ENCODE measurements at regions not wholly inside any gene's neighbourhood (a gene's known extent, or its start where the extent isn't known, plus 50 kb on each side); places are given as distances from the start of the nearest gene placed in this dataset.
"Not testable (repeated sequence)": the region's sequence is repeated elsewhere in the genome, so short reads cannot be mapped to it uniquely, and the experiment has no call there.

GRCh38 chr16:24624102-24624501, 84.7 kb downstream of the RBBP6 start:
- no peak for DNase-seq (ENCODE audit: low spot score)

GRCh38 chr16:24626256-24626655, 86.9 kb downstream of the RBBP6 start:
- DNase-seq (ENCODE audit: low spot score): no peak

GRCh38 chr16:24634919-24635318, 94.5 kb upstream of the TNRC6A start:
- no peak for DNase-seq (ENCODE audit: low spot score)

GRCh38 chr16:24635900-24636610, 93.4 kb upstream of the TNRC6A start:
- peak; percentile 93 for DNase-seq (ENCODE audit: low spot score)

- DNase-seq (ENCODE audit: low spot score): no peak
Measured at GRCh38 chr16:24639769-24640168, 89.7 kb upstream of the TNRC6A start.

- DNase-seq (ENCODE audit: low spot score): no peak
Measured at GRCh38 chr16:24643489-24643888, 86.0 kb upstream of the TNRC6A start.

- DNase-seq (ENCODE audit: low spot score): peak; percentile 42
Measured at GRCh38 chr16:24645739-24646645, 83.5 kb upstream of the TNRC6A start.

GRCh38 chr16:24646646-24646995, 82.8 kb upstream of the TNRC6A start:
- no peak for DNase-seq (ENCODE audit: low spot score)

GRCh38 chr16:24652209-24652712, 77.2 kb upstream of the TNRC6A start:
- DNase-seq (ENCODE audit: low spot score): no peak

GRCh38 chr16:24652803-24653202, 76.6 kb upstream of the TNRC6A start:
- no peak for DNase-seq (ENCODE audit: low spot score)

GRCh38 chr16:24653725-24654124, 75.7 kb upstream of the TNRC6A start:
- DNase-seq (ENCODE audit: low spot score): no peak

- not testable (repeated sequence) for DNase-seq (ENCODE audit: low spot score)
Measured at GRCh38 chr16:24665942-24666341, 63.5 kb upstream of the TNRC6A start.

- DNase-seq (ENCODE audit: low spot score): no peak
Measured at GRCh38 chr16:24667244-24667764, 62.1 kb upstream of the TNRC6A start.

- DNase-seq (ENCODE audit: low spot score): no peak
Measured at GRCh38 chr16:24668481-24669061, 60.9 kb upstream of the TNRC6A start.

GRCh38 chr16:24670623-24671454, 58.6 kb upstream of the TNRC6A start:
- no peak for DNase-seq (ENCODE audit: low spot score)

GRCh38 chr16:24671455-24671954, 57.9 kb upstream of the TNRC6A start:
- DNase-seq (ENCODE audit: low spot score): no peak

GRCh38 chr16:24673155-24673554, 56.3 kb upstream of the TNRC6A start:
- DNase-seq (ENCODE audit: low spot score): no peak

GRCh38 chr16:24674877-24675276, 54.6 kb upstream of the TNRC6A start:
- DNase-seq (ENCODE audit: low spot score): no peak

GRCh38 chr16:24677388-24677787, 52.1 kb upstream of the TNRC6A start:
- DNase-seq (ENCODE audit: low spot score): no peak
